Karpas-422 (cell line): ENCODE measurements at regions not wholly inside any gene's neighbourhood (a gene's known extent, or its start where the extent isn't known, plus 50 kb on each side); places are given as distances from the start of the nearest gene placed in this dataset.
"Not testable (repeated sequence)": the region's sequence is repeated elsewhere in the genome, so short reads cannot be mapped to it uniquely, and the experiment has no call there.

Experiments
- DNase-seq: peaks from one replicate; pipeline ENCODE4 v3.0.0-alpha.2; 2015
- H2AFZ ChIP-seq: fragments of 200-600 bp; sonication (generic); 2 replicates; pipeline ENCODE4 v1.6.1; 2014; ENCODE audit warnings: antibody characterized with exemption, low read length, mixed read lengths
- H3K27ac ChIP-seq: fragments of 200-600 bp; sonication (generic); 2 replicates; pipeline ENCODE4 v1.5.1; 2014; ENCODE audit warnings: mild to moderate bottlenecking, low read length, moderate library complexity
- H3K27me3 ChIP-seq: fragments of 200-600 bp; sonication (generic); 2 replicates; pipeline ENCODE4 v1.6.1; 2014; ENCODE audit warnings: low read length, mixed read lengths
- H3K36me3 ChIP-seq: fragments of 200-600 bp; sonication (generic); 2 replicates; pipeline ENCODE4 v1.6.1; 2014; ENCODE audit warnings: low read length, mixed read lengths; ENCODE audit not compliant: insufficient read depth
- H3K4me1 ChIP-seq: fragments of 200-600 bp; sonication (generic); 2 replicates; pipeline ENCODE4 v1.6.1; 2014; ENCODE audit warnings: mild to moderate bottlenecking, low read length, mixed read lengths
- H3K4me2 ChIP-seq: fragments of 200-600 bp; sonication (generic); 2 replicates; pipeline ENCODE4 v1.6.1; 2014; ENCODE audit warnings: low read length, low read depth, mild to moderate bottlenecking; ENCODE audit not compliant: poor library complexity, severe bottlenecking
- H3K4me3 ChIP-seq: fragments of 200-600 bp; sonication (generic); 2 replicates; pipeline ENCODE4 v1.5.1; 2014; ENCODE audit warnings: mild to moderate bottlenecking, antibody characterized with exemption, low read length, mixed read lengths
- H3K79me2 ChIP-seq: fragments of 200-600 bp; sonication (generic); 2 replicates; pipeline ENCODE4 v1.6.1; 2014; ENCODE audit warnings: mild to moderate bottlenecking, low read length, mixed read lengths
- H3K9ac ChIP-seq: fragments of 200-600 bp; sonication (generic); 2 replicates; pipeline ENCODE4 v1.6.0; 2014; ENCODE audit warnings: low read length
- H3K9me2 ChIP-seq: fragments of 200-600 bp; sonication (generic), shearing (Covaris generic); replicated peaks from 2 replicates; pipeline ENCODE4 v1.6.0; 2014; ENCODE audit warnings: mild to moderate bottlenecking, low read length, moderate library complexity; ENCODE audit not compliant: insufficient read depth
- H3K9me3 ChIP-seq: fragments of 300-700, 200-600 bp; sonication (generic); 2 replicates; pipeline ENCODE4 v1.6.1; 2014; ENCODE audit warnings: low read length, mixed read lengths
- H4K20me1 ChIP-seq: fragments of 200-600 bp; sonication (generic); 2 replicates; pipeline ENCODE4 v1.6.1; 2014; ENCODE audit warnings: mild to moderate bottlenecking, antibody characterized with exemption, low read length, low read depth; ENCODE audit not compliant: insufficient read depth

GRCh38 chr2:72027426-72028161 is 120.1 kb downstream of the CYP26B1 start:
- no peak for DNase-seq
- Histone ChIP-seq H2AFZ (no peak overlapping the region), H3K4me2 (no peak overlapping the region)

DNA sequence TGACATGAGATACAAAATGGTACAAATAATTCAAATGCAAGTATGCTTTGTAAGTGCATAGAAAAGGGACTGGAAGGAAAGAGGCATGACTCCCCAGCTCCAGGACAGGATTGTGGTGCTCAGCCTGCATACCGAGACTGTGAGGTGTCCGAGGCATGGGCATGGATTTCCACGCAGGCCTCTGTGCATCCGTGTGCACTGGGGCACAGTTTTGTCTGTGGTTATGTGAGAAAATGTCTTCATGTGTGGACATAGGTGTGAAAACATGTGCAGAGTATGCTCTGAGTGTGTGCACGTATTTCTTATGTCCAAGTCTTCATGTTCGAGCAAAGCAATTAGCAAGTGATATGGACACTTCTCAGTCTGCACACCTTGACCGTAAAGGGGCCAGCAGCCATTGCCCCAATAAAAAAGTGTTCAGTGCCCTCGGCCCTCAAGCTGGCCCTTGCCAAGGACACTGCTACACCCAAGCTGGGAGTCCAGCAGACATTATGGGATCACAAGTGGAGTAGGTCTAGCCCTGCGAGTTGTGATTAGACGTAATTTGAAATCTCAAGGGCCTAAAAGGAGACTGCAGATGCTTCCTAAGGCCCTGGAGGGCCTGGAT is 120.7 kb downstream of the CYP26B1 start:
- H4K20me1 ChIP-seq: no peaks in the 10 kb centered on the region
- no peak overlapping the region for H3K9ac ChIP-seq
- no peak overlapping the region for H3K4me3 ChIP-seq
- no peak overlapping the region for H3K4me2 ChIP-seq
- no peaks in the 10 kb centered on the region for H3K27me3 ChIP-seq
- H3K4me1 ChIP-seq: no peaks in the 10 kb centered on the region
- no peaks in the 10 kb centered on the region for H3K9me3 ChIP-seq
- no peaks in the 10 kb centered on the region for H3K79me2 ChIP-seq
- no peaks in the 10 kb centered on the region for H3K9me2 ChIP-seq
- no peak for DNase-seq
- H3K27ac ChIP-seq: no peak overlapping the region
- H3K36me3 ChIP-seq: no peaks in the 10 kb centered on the region
- H2AFZ ChIP-seq: no peak overlapping the region

More at GRCh38 chr2:72027426-72028161, 120.1 kb downstream of the CYP26B1 start:
- no peaks in the 10 kb centered on the region for H3K79me2 ChIP-seq
- H3K9ac ChIP-seq: no peak overlapping the region
- H3K4me1 ChIP-seq: no peaks in the 10 kb centered on the region
- no peak overlapping the region for H3K27ac ChIP-seq
- H3K27me3 ChIP-seq: no peaks in the 10 kb centered on the region
- H3K4me3 ChIP-seq: no peak overlapping the region
- H3K9me3 ChIP-seq: no peaks in the 10 kb centered on the region
- no peaks in the 10 kb centered on the region for H3K9me2 ChIP-seq
- H3K36me3 ChIP-seq: no peaks in the 10 kb centered on the region
- no peaks in the 10 kb centered on the region for H4K20me1 ChIP-seq

- Histone ChIP-seq H3K36me3 (no peaks in the 10 kb centered on the region), H3K9ac (no peak overlapping the region), H3K9me2 (no peaks in the 10 kb centered on the region), H3K4me1 (no peaks in the 10 kb centered on the region), H3K4me3 (no peak overlapping the region), H3K27me3 (no peaks in the 10 kb centered on the region), H3K4me2 (no peak overlapping the region), H2AFZ (no peak overlapping the region), H3K79me2 (no peaks in the 10 kb centered on the region), H3K27ac (no peak overlapping the region), H3K9me3 (no peaks in the 10 kb centered on the region), H4K20me1 (no peaks in the 10 kb centered on the region)
- no peak for DNase-seq
These were observed 123.0 kb downstream of the CYP26B1 start for GRCh38 chr2:72024451-72025175.

- Histone ChIP-seq H3K36me3 (no peaks in the 10 kb centered on the region), H3K79me2 (no peaks in the 10 kb centered on the region), H2AFZ (no peak overlapping the region), H3K9ac (no peak overlapping the region), H3K4me1 (no peaks in the 10 kb centered on the region), H3K4me3 (no peak overlapping the region), H3K9me2 (no peaks in the 10 kb centered on the region), H4K20me1 (no peaks in the 10 kb centered on the region), H3K9me3 (no peaks in the 10 kb centered on the region), H3K27me3 (no peaks in the 10 kb centered on the region), H3K4me2 (no peak overlapping the region), H3K27ac (no peak overlapping the region)
- no peak for DNase-seq
These were observed 123.8 kb downstream of the CYP26B1 start for GRCh38 chr2:72023678-72024390.

- H3K9ac ChIP-seq, H3K27ac ChIP-seq, H3K4me3 ChIP-seq, H2AFZ ChIP-seq, DNase-seq, H3K4me2 ChIP-seq, H3K9me3 ChIP-seq, H3K79me2 ChIP-seq, H3K36me3 ChIP-seq, H3K4me1 ChIP-seq, H3K27me3 ChIP-seq, H3K9me2 ChIP-seq, H4K20me1 ChIP-seq: not testable (repeated sequence)
These were observed 126.3 kb downstream of the CYP26B1 start for GRCh38 chr2:72021371-72021770.

DNA sequence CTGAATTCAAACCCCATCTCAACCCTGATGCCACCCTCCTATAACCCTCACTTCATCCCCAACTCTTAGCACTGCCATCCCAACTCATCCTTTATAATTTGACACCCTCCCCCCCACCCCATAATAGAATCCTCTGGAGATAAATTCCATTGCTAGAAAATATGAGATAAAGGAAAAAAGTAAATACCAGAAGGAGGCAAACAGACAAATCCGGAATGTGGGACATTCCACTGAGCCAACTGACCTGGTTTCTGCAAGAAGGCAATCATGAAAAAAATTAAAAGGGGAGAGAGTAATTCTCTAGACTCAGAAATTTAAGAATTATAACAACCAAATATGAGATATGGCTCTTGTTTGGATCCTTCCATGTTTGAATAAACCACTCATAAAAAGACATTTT is 132.4 kb downstream of the CYP26B1 start:
- H3K79me2 ChIP-seq: no peaks in the 10 kb centered on the region
- no peaks in the 10 kb centered on the region for H3K36me3 ChIP-seq
- H3K27me3 ChIP-seq: no peaks in the 10 kb centered on the region
- no peaks in the 10 kb centered on the region for H4K20me1 ChIP-seq
- H3K9me2 ChIP-seq: no peaks in the 10 kb centered on the region
- no peak overlapping the region for H3K27ac ChIP-seq
- H2AFZ ChIP-seq: no peak overlapping the region
- no peak overlapping the region for H3K9ac ChIP-seq
- no peaks in the 10 kb centered on the region for H3K4me1 ChIP-seq
- no peak for DNase-seq
- H3K4me2 ChIP-seq: no peak overlapping the region
- no peaks in the 10 kb centered on the region for H3K9me3 ChIP-seq
- H3K4me3 ChIP-seq: no peak overlapping the region

- DNase-seq: no peak
- Histone ChIP-seq H3K4me2 (no peak overlapping the region), H3K27ac (no peak overlapping the region), H3K27me3 (no peaks in the 10 kb centered on the region), H3K79me2 (no peaks in the 10 kb centered on the region), H4K20me1 (no peaks in the 10 kb centered on the region), H3K9me3 (no peaks in the 10 kb centered on the region), H3K4me3 (no peak overlapping the region), H2AFZ (no peak overlapping the region), H3K4me1 (no peaks in the 10 kb centered on the region), H3K9ac (no peak overlapping the region), H3K9me2 (no peaks in the 10 kb centered on the region), H3K36me3 (no peaks in the 10 kb centered on the region)
These were observed 132.8 kb downstream of the CYP26B1 start for GRCh38 chr2:72014831-72015230.

GRCh38 chr2:72013726-72014125 is 133.9 kb downstream of the CYP26B1 start:
- no peaks in the 10 kb centered on the region for H3K4me1 ChIP-seq
- no peak for DNase-seq
- no peaks in the 10 kb centered on the region for H4K20me1 ChIP-seq
- H3K9me3 ChIP-seq: no peaks in the 10 kb centered on the region
- no peaks in the 10 kb centered on the region for H3K27me3 ChIP-seq
- no peaks in the 10 kb centered on the region for H3K9me2 ChIP-seq
- no peaks in the 10 kb centered on the region for H3K79me2 ChIP-seq
- no peaks in the 10 kb centered on the region for H3K36me3 ChIP-seq
- no peak overlapping the region for H3K9ac ChIP-seq
- no peak overlapping the region for H3K4me3 ChIP-seq
- no peak overlapping the region for H3K4me2 ChIP-seq
- H2AFZ ChIP-seq: no peak overlapping the region
- H3K27ac ChIP-seq: no peak overlapping the region
